PFSK-1 (cell line): ENCODE measurements at regions not wholly inside any gene's neighbourhood (a gene's known extent, or its start where the extent isn't known, plus 50 kb on each side); places are given as distances from the start of the nearest gene placed in this dataset.

Experiments used
- FOXP2 ChIP-seq: optimal IDR thresholded peaks from 2 replicates; pipeline ENCODE3; 2011; ENCODE audit warnings: borderline replicate concordance, control low read depth, inconsistent platforms; ENCODE audit not compliant: insufficient read depth; ENCODE audit errors: extremely low read length, extremely low read depth
- POLR2AphosphoS5 ChIP-seq: IDR thresholded peaks from 2 replicates; pipeline ENCODE4 v1.6.1; 2012; ENCODE audit warnings: low read depth, mild to moderate bottlenecking, control low read depth, low read length, moderate library complexity
- SIN3A ChIP-seq: IDR thresholded peaks from 2 replicates; pipeline ENCODE4 v1.6.1; 2012; ENCODE audit warnings: mild to moderate bottlenecking, low read length, moderate library complexity, borderline replicate concordance; ENCODE audit not compliant: insufficient read depth
- TAF1 ChIP-seq: IDR thresholded peaks from 2 replicates; pipeline ENCODE4 v1.6.1; 2012; ENCODE audit warnings: low read length, control low read depth, borderline replicate concordance; ENCODE audit not compliant: insufficient read depth
- TF ChIP-seq, protein P1 (sequence below), 2 experiments: IDR thresholded peaks; 2 replicates each; pipeline versions ENCODE4 v1.6.1 to v1.8.0; 2011 to 2012; ENCODE audit warnings: low read depth in 2 of 2, low read length in 2 of 2, control low read depth in 1 of 2, inconsistent platforms in 1 of 2, mild to moderate bottlenecking in 1 of 2, moderate library complexity in 1 of 2; ENCODE audit not compliant: insufficient read depth in 1 of 2

DNA sequence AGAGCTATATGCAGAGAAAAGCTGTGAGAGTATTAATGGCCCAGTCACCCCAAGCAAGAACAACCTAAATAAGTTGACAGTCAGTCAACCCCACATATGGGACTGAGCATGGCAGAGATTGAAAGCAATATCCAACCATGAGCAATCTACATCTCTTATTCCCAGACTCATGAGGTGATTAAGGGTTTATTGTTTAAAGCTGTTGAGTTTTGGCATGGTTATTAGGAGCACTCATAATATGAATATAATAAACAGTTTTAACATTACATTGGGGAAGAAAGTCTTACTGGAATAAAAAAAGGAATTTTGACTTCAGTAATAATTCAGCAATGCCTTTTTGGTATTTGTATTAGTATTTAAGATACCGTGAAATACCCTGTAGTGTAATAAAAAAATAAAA is 1627.4 kb downstream of the STIM2 start:
- TF ChIP-seq FOXP2 (no peak), TAF1 (no peak), SIN3A (no peak), POLR2AphosphoS5 (no peak)
- TF ChIP-seq, protein P1, sequence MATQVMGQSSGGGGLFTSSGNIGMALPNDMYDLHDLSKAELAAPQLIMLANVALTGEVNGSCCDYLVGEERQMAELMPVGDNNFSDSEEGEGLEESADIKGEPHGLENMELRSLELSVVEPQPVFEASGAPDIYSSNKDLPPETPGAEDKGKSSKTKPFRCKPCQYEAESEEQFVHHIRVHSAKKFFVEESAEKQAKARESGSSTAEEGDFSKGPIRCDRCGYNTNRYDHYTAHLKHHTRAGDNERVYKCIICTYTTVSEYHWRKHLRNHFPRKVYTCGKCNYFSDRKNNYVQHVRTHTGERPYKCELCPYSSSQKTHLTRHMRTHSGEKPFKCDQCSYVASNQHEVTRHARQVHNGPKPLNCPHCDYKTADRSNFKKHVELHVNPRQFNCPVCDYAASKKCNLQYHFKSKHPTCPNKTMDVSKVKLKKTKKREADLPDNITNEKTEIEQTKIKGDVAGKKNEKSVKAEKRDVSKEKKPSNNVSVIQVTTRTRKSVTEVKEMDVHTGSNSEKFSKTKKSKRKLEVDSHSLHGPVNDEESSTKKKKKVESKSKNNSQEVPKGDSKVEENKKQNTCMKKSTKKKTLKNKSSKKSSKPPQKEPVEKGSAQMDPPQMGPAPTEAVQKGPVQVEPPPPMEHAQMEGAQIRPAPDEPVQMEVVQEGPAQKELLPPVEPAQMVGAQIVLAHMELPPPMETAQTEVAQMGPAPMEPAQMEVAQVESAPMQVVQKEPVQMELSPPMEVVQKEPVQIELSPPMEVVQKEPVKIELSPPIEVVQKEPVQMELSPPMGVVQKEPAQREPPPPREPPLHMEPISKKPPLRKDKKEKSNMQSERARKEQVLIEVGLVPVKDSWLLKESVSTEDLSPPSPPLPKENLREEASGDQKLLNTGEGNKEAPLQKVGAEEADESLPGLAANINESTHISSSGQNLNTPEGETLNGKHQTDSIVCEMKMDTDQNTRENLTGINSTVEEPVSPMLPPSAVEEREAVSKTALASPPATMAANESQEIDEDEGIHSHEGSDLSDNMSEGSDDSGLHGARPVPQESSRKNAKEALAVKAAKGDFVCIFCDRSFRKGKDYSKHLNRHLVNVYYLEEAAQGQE (IDR thresholded peaks at IDR 0.05; ENCODE audit: insufficient read depth in 1 of 2, low read depth in 2 of 2, low read length in 2 of 2), result no peak

- TF ChIP-seq SIN3A, result no peak
- no peak for TF ChIP-seq FOXP2
- no peak for TF ChIP-seq POLR2AphosphoS5
- TF ChIP-seq, protein P1 (IDR thresholded peaks at IDR 0.05; ENCODE audit: insufficient read depth in 1 of 2, low read depth in 2 of 2, low read length in 2 of 2), result no peak
- TF ChIP-seq TAF1, result no peak
Observed at GRCh38 chr4:28490669-28491068, 1630.0 kb downstream of the STIM2 start.

DNA sequence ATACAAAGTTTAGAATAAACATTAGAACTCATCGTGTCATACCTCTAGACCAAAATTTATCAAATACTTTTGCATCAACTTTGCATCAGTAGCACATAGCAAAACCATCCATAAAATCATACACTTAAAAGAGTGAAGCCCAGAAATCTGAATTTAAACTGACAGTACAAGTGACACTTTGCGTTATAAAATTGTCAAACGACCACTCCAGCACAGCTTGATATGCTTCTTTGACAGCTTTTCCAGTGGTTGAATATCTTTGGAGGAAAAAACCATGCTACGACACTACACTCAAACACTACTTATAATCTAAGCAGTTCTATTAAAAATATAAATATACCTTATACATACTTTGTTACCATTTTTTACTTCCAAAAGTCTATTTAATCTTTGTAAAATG is 1644.4 kb downstream of the STIM2 start:
- TF ChIP-seq, protein P1 (IDR thresholded peaks at IDR 0.05; ENCODE audit: insufficient read depth in 1 of 2, low read depth in 2 of 2, low read length in 2 of 2), result no peak
- TF ChIP-seq POLR2AphosphoS5 (no peak), FOXP2 (no peak), TAF1 (no peak), SIN3A (no peak)

- TF ChIP-seq SIN3A (no peak), FOXP2 (no peak), POLR2AphosphoS5 (no peak), TAF1 (no peak)
- TF ChIP-seq, protein P1 (IDR thresholded peaks at IDR 0.05; ENCODE audit: insufficient read depth in 1 of 2, low read depth in 2 of 2, low read length in 2 of 2), result no peak
Observed at GRCh38 chr4:28508636-28509035, 1648.0 kb downstream of the STIM2 start.
